Stimulated activated naive CD8-positive, alpha-beta T cell treated with anti-CD3 and anti-CD28 coated beads, Interleukin-15, Interleukin-2, amounts not matched to agents 100 U/mL and 50 U/mL, for 24 hours (primary cell): ENCODE measurements at regions not wholly inside any gene's neighbourhood (a gene's known extent, or its start where the extent isn't known, plus 50 kb on each side); places are given as distances from the start of the nearest gene placed in this dataset.
"Not testable (repeated sequence)": the region's sequence is repeated elsewhere in the genome, so short reads cannot be mapped to it uniquely, and the experiment has no call there.

Experiments
- ATAC-seq: fragments of 150-1000 bp; cut with Tn5 transposase; one replicate; pipeline ENCODE4 v1.10.0; 2021
- DNase-seq: peaks from one replicate; pipeline ENCODE4 v3.0.0; 2021

- ATAC-seq (no peak), DNase-seq (no peak)
Measured at GRCh38 chr13:64540468-64540867, 2689.7 kb downstream of the PCDH9 start.

GRCh38 chr13:64538711-64539110, 2691.4 kb downstream of the PCDH9 start:
- DNase-seq = no peak
- ATAC-seq = no peak

GRCh38 chr13:64534302-64534701, 2695.8 kb downstream of the PCDH9 start:
- no peak for DNase-seq
- ATAC-seq = no peak

- DNase-seq (no peak), ATAC-seq (no peak)
Measured at GRCh38 chr13:64531400-64531799, 2698.7 kb downstream of the PCDH9 start.

- DNase-seq (no peak), ATAC-seq (no peak)
Measured at GRCh38 chr13:64529874-64530485, 2700.2 kb downstream of the PCDH9 start.

GRCh38 chr13:64528838-64529237, 2701.3 kb downstream of the PCDH9 start:
- DNase-seq = no peak

GRCh38 chr13:64527561-64527960, 2702.6 kb downstream of the PCDH9 start:
- ATAC-seq (no peak), DNase-seq (no peak)

More at GRCh38 chr13:64528838-64529237, 2701.3 kb downstream of the PCDH9 start:
- no peak for ATAC-seq

- no peak for ATAC-seq
- no peak for DNase-seq
Measured at GRCh38 chr13:64525687-64526086, 2704.4 kb downstream of the PCDH9 start.

GRCh38 chr13:64510747-64511146, 2719.4 kb downstream of the PCDH9 start:
- DNase-seq (no peak), ATAC-seq (no peak)

GRCh38 chr13:64506246-64506645, 2723.9 kb downstream of the PCDH9 start:
- DNase-seq = no peak
- ATAC-seq = no peak

- DNase-seq (no peak), ATAC-seq (no peak)
Measured at GRCh38 chr13:64505336-64505910, 2724.7 kb downstream of the PCDH9 start.

- no peak for DNase-seq
- no peak for ATAC-seq
Measured at GRCh38 chr13:64488731-64489130, 2741.4 kb downstream of the PCDH9 start.

- DNase-seq (no peak), ATAC-seq (no peak)
Measured at GRCh38 chr13:64482373-64482772, 2747.8 kb downstream of the PCDH9 start.

- no peak for ATAC-seq
- DNase-seq = no peak
Measured at GRCh38 chr13:64480672-64481071, 2749.5 kb downstream of the PCDH9 start.

- ATAC-seq = no peak
Measured at GRCh38 chr13:64480211-64480610, 2749.9 kb downstream of the PCDH9 start.

GRCh38 chr13:64477146-64477545, 2753.0 kb downstream of the PCDH9 start:
- DNase-seq (no peak), ATAC-seq (no peak)

More at GRCh38 chr13:64480211-64480610, 2749.9 kb downstream of the PCDH9 start:
- no peak for DNase-seq

GRCh38 chr13:64476041-64476568, 2754.0 kb downstream of the PCDH9 start:
- ATAC-seq, DNase-seq: not testable (repeated sequence)

GRCh38 chr13:64471916-64472315, 2758.2 kb downstream of the PCDH9 start:
- DNase-seq = no peak

GRCh38 chr13:64470751-64471150, 2759.4 kb downstream of the PCDH9 start:
- DNase-seq (no peak), ATAC-seq (no peak)

More at GRCh38 chr13:64471916-64472315, 2758.2 kb downstream of the PCDH9 start:
- ATAC-seq = no peak

GRCh38 chr13:64459778-64460177, 2770.4 kb downstream of the PCDH9 start:
- no peak for DNase-seq
- ATAC-seq = no peak

GRCh38 chr13:64457976-64458375, 2772.2 kb downstream of the PCDH9 start:
- ATAC-seq = no peak
- no peak for DNase-seq

- DNase-seq (no peak), ATAC-seq (no peak)
Measured at GRCh38 chr13:64455124-64455523, 2775.0 kb downstream of the PCDH9 start.

- no peak for DNase-seq
- ATAC-seq = no peak
Measured at GRCh38 chr13:64453831-64454230, 2776.3 kb downstream of the PCDH9 start.

GRCh38 chr13:64446372-64446771, 2783.8 kb downstream of the PCDH9 start:
- ATAC-seq (no peak), DNase-seq (no peak)
